ENCODE measurements at regions not wholly inside any gene's neighbourhood (a gene's known extent, or its start where the extent isn't known, plus 50 kb on each side); places are given as distances from the start of the nearest gene placed in this dataset.

DNA sequence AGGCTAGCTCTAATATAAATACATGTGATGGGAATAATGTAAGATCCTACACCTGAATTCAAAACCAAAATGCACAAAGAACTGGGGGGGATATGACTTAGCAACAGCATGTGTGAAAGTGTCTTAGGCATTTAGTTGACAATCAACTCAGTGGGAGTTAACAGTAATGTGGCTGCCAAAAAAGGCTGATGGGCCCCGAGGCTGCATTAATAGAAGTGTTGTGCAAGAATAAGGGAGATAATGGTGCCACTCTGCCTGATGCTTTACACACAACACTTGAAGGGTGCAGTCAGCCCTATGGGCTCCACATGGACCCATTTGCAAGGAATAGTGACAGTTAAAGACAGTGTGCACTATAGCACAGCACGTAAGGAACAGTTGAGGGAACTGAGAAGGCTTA is 649.4 kb upstream of the ZEB2 start:
- no peaks in the 10 kb centered on the region for H3K79me2 ChIP-seq (ENCODE audit: low read depth)
- H3K4me2 ChIP-seq, result no peak overlapping the region
- CTCF ChIA-PET, result no interaction called here
- H3K9me3 ChIP-seq (ENCODE audit: insufficient read depth, low read depth), result no peaks in the 10 kb centered on the region
- H2AFZ ChIP-seq, result no peak overlapping the region
- POLR2A ChIA-PET (ENCODE audit: unreplicated experiment), result no interaction called here
- no peaks in the 10 kb centered on the region for H3K4me1 ChIP-seq (replicated peaks; ENCODE audit: insufficient read depth)
- no TSS peak for BruUV-seq (replicated peaks)
- no peaks in the 10 kb centered on the region for H3K36me3 ChIP-seq (ENCODE audit: low read depth)
- no peaks in the 10 kb centered on the region for H4K20me1 ChIP-seq (ENCODE audit: insufficient read depth)
- no peak overlapping the region for H3K4me3 ChIP-seq
- no peak overlapping the region for H3K27ac ChIP-seq
- no peak for DNase-seq
- H3F3A ChIP-seq (ENCODE audit: insufficient read depth, low read depth), result no peaks in the 10 kb centered on the region
- H3K27me3 ChIP-seq (ENCODE audit: insufficient read depth, low read depth), result no peaks in the 10 kb centered on the region
- intact Hi-C loops (cut with micrococcal nuclease; ENCODE audit: unreplicated experiment), result no loop called here
- H3K9me2 ChIP-seq (ENCODE audit: insufficient read depth), result no peaks in the 10 kb centered on the region; the same call in 1 of the 2 replicates
- TF ChIP-seq EZH2 (IDR thresholded peaks at IDR 0.05; ENCODE audit: low read depth), result no peak
- TF ChIP-seq, protein P1, sequence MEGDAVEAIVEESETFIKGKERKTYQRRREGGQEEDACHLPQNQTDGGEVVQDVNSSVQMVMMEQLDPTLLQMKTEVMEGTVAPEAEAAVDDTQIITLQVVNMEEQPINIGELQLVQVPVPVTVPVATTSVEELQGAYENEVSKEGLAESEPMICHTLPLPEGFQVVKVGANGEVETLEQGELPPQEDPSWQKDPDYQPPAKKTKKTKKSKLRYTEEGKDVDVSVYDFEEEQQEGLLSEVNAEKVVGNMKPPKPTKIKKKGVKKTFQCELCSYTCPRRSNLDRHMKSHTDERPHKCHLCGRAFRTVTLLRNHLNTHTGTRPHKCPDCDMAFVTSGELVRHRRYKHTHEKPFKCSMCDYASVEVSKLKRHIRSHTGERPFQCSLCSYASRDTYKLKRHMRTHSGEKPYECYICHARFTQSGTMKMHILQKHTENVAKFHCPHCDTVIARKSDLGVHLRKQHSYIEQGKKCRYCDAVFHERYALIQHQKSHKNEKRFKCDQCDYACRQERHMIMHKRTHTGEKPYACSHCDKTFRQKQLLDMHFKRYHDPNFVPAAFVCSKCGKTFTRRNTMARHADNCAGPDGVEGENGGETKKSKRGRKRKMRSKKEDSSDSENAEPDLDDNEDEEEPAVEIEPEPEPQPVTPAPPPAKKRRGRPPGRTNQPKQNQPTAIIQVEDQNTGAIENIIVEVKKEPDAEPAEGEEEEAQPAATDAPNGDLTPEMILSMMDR (conservative IDR thresholded peaks at IDR 0.05), result no peak

DNA sequence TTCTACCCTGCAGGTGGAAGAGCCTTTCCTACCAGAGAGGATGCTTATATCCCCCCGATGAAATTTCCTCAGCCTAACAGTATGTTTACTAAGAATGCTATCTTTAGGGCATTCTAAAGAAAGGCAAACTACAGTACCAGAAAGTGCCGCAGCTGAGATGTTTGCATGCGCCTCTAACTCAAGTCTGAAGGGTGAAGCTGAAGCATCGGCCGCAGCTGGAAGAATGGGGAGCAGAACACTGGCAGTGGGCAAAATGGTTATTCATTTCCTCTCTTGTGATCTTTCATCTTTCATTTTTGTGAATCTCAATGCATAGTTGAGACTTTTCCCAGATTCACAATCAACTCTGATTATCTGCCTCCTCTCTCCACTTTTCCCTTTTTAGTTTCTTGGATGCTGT is 648.2 kb upstream of the ZEB2 start:
- no peak for TF ChIP-seq EZH2 (IDR thresholded peaks at IDR 0.05; ENCODE audit: low read depth)
- TF ChIP-seq, protein P1 (conservative IDR thresholded peaks at IDR 0.05), result no peak
- POLR2A ChIA-PET (ENCODE audit: unreplicated experiment), result no interaction called here
- CTCF ChIA-PET, result no interaction called here
- intact Hi-C loops (cut with micrococcal nuclease; ENCODE audit: unreplicated experiment), result no loop called here
- H3K9me2 ChIP-seq (ENCODE audit: insufficient read depth), result no peaks in the 10 kb centered on the region
- H3K4me2 ChIP-seq, result no peak overlapping the region
- no peaks in the 10 kb centered on the region for H3K27me3 ChIP-seq (ENCODE audit: insufficient read depth, low read depth)
- H3K9me3 ChIP-seq (ENCODE audit: insufficient read depth, low read depth), result no peaks in the 10 kb centered on the region
- H3K36me3 ChIP-seq (ENCODE audit: low read depth), result no peaks in the 10 kb centered on the region
- no peak overlapping the region for H3K4me3 ChIP-seq
- DNase-seq, result no peak
- H3K27ac ChIP-seq, result no peak overlapping the region
- no peaks in the 10 kb centered on the region for H3K4me1 ChIP-seq (replicated peaks; ENCODE audit: insufficient read depth)
- no peaks in the 10 kb centered on the region for H3K79me2 ChIP-seq (ENCODE audit: low read depth)
- BruUV-seq (replicated peaks), result no TSS peak
- no peak overlapping the region for H2AFZ ChIP-seq
- no peaks in the 10 kb centered on the region for H3F3A ChIP-seq (ENCODE audit: insufficient read depth, low read depth)
- no peaks in the 10 kb centered on the region for H4K20me1 ChIP-seq (ENCODE audit: insufficient read depth)

DNA sequence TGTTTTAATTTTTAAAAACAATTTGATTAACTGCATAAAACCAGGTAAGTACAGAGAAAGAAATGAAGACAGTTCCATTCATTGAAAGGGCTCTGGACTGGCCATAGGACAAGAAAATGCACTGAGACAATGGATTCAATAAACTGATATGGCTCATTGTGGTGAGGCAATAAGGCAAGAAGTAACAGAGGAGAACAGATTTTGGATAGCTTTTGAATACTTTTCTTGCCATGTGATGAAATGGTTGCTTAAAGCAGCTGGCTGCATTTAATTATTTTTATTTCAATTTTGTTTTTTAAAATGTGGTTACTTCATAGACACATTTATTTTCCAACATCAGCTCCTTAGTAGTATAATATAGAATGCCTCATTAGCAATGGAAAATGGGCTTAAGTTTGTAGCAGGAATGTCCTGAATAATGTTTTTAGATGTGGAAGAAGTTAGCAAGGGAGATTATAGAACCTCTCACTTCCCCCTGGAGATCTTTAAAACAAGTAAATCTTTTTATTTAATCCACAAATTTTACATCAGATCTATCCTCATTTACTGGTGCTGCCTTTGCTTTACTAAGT is 646.9 kb upstream of the ZEB2 start:
- no TSS peak for BruUV-seq (replicated peaks)
- Histone ChIP-seq H3K9me2 (ENCODE audit: insufficient read depth) (no peaks in the 10 kb centered on the region), H2AFZ (no peak overlapping the region), H3F3A (ENCODE audit: insufficient read depth, low read depth) (no peaks in the 10 kb centered on the region), H3K79me2 (ENCODE audit: low read depth) (no peaks in the 10 kb centered on the region), H3K4me1 (replicated peaks; ENCODE audit: insufficient read depth) (no peaks in the 10 kb centered on the region), H3K4me3 (no peak overlapping the region), H3K4me2 (no peak overlapping the region), H3K27ac (no peak overlapping the region), H4K20me1 (ENCODE audit: insufficient read depth) (no peaks in the 10 kb centered on the region), H3K36me3 (ENCODE audit: low read depth) (no peaks in the 10 kb centered on the region), H3K9me3 (ENCODE audit: insufficient read depth, low read depth) (no peaks in the 10 kb centered on the region), H3K27me3 (ENCODE audit: insufficient read depth, low read depth) (no peaks in the 10 kb centered on the region)
- ChIA-PET POLR2A (ENCODE audit: unreplicated experiment) (no interaction called here), CTCF (no interaction called here)
- DNase-seq, result no peak
- TF ChIP-seq EZH2 (IDR thresholded peaks at IDR 0.05; ENCODE audit: low read depth), result no peak
- TF ChIP-seq, protein P1 (conservative IDR thresholded peaks at IDR 0.05), result no peak
- intact Hi-C loops (cut with micrococcal nuclease; ENCODE audit: unreplicated experiment), result no loop called here
